GM21526 (cell line): ENCODE measurements at regions not wholly inside any gene's neighbourhood (a gene's known extent, or its start where the extent isn't known, plus 50 kb on each side); places are given as distances from the start of the nearest gene placed in this dataset.
"Not testable (repeated sequence)": the region's sequence is repeated elsewhere in the genome, so short reads cannot be mapped to it uniquely, and the experiment has no call there.

Source experiments
- ATAC-seq: cut with Tn5 transposase; IDR thresholded peaks from one replicate; pipeline ENCODE4 v1.9.1; 2021; ENCODE audit warnings: moderate library complexity; ENCODE audit not compliant: unreplicated experiment, low FRiP score

- no peak for ATAC-seq
Measured at GRCh38 chr4:104881136-104881886, 265.4 kb upstream of the TET2 start.

DNA sequence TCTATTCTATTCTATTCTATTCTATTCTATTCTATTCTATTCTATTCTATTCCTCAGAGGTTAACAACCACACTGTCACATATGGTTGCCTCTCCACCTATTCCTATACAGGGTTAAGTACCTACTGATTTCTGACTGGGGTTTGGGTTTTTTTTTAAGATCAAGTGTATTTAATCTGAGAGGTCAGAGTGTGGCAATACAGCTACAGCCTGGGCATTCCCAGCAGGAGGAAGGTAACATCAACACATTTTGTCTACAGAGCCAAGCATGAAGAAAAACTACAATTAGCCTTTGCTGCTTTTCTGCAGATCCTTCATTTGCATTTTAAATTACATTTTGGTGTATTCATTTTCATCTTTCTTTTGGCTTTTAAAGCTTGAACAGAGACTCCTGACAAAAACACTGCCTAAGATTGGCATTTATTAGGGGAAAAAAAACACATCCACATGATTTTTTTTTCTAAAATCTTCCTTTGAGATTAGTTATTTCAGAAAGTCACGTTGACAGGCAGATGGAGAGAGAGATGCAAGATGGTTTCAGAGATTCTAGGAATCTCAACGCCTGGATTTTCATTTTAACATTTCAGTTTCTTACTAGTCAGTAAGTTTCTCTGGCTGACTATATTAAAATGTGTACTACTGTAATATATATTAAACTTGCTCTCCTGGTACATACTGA lies 255.9 kb upstream of the TET2 start:
- ATAC-seq, result no peak

GRCh38 chr4:104896660-104897645 lies 249.7 kb upstream of the TET2 start:
- no peak for ATAC-seq

DNA sequence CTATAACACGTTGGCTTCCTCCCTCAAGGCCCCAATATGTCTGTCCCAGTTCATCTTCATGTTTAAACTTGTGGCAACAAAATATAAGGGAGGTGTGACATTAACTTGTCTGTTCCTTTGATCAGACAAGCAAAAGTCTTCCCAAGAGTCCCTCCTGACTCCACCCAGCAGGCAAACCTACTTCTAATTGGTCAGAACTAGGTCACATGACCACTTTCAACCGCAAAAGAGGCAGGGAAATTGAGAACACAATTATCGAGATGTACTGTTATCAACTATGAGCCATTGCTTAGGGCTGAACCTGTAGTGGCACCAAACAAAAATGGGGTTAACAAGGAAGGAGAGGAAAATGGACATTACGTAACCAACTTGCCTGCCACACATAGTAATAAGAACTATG lies 246.8 kb upstream of the TET2 start:
- no peak for ATAC-seq

DNA sequence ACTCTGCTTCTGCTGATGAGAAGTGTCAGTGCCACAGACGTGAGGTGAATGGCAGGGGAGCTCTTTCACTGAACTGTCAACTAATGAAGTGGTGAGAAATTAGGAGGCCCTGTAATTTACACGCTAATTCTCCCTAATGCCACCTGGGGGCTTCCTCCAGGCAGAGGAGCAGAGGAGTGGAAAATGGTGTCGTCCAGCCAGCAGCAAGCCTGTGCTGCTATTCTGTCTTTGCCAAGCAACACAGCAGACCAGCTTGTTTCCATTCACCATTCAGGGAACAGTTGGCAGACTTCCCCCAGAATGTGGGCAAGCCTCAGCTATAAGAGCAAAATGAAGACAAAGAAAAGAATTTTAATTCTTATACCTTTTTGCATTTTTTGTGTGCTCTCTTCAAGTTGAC lies 245.2 kb upstream of the TET2 start:
- ATAC-seq, result no peak

- ATAC-seq, result no peak
Measured at GRCh38 chr4:104901961-104902605, 244.6 kb upstream of the TET2 start.

- ATAC-seq, result no peak
Measured at GRCh38 chr4:104905065-104905464, 241.6 kb upstream of the TET2 start.

DNA sequence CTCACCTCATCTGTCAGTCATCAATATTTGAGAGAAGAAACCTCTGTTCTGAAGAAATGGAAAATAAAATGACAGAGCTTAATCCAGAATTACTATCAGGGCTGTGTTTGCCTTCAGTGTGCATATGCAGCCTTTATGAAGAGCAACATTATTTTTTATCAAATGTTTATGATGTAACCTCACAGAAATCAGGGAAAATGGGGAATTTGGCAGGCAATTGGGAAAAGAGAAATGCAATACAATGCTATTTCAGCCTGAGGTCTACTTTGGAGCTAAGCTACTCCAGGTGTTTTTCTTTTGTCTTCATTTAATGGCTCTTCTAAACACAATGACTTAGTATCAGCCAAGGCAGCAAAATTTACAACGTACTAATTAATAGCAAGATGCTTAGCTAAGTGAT lies 241.1 kb upstream of the TET2 start:
- no peak for ATAC-seq

GRCh38 chr4:104906276-104906675 lies 240.4 kb upstream of the TET2 start:
- ATAC-seq, result no peak

DNA sequence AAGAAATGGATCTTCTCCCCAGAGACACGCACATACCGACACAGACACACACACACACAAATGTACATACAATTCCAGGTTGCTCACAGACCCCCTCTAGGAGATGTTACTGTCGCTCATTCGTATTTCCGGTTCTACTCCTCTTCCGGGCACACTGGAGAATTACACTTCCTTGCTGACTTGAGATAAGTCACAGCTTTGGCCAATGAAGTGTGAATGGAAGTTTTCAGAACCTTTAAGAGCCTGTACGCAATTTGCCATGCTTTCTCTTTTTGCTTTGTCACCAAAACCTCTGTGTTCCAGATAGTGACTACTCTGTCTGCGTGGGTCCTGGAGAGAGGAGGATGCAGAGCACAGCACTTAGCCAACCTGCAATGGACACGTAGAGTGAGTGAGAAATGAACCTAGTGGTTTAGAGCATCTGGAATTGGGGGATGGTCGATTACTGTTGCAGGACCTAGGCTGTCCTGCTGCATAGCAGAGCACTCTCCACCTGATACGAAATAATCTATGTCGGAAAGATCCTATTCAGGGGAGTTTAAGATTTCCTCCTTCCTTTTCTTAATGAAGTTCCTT lies 239.5 kb upstream of the TET2 start:
- no peak for ATAC-seq

GRCh38 chr4:104907991-104908390 lies 238.7 kb upstream of the TET2 start:
- no peak for ATAC-seq

- no peak for ATAC-seq
Measured at GRCh38 chr4:104909376-104909775, 237.3 kb upstream of the TET2 start.

- no peak for ATAC-seq
Measured at GRCh38 chr4:104912518-104912917, 234.2 kb upstream of the TET2 start.

DNA sequence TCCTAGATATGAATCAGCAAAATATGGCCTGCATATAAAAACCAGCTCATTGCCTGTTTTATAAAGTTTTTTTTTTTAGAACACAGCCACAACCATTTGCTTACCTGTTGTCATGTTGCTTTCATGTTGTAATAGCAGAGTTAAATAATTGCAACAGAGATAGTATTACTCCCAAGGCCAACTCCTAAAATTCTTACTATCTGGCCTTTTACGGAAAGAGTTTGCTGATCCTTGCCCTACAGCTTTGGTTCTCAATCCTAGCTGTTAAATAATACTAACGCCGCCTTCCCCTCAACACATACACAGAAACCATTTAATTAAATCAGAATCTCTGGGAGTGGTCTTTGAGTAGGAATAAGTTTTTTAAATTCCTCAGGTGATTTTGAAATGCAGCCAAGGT lies 231.3 kb upstream of the TET2 start:
- no peak for ATAC-seq

- ATAC-seq, result no peak
Measured at GRCh38 chr4:104915864-104916263, 230.8 kb upstream of the TET2 start.

- no peak for ATAC-seq
Measured at GRCh38 chr4:104919406-104919805, 227.3 kb upstream of the TET2 start.

- no peak for ATAC-seq
Measured at GRCh38 chr4:104930298-104930697, 216.4 kb upstream of the TET2 start.

DNA sequence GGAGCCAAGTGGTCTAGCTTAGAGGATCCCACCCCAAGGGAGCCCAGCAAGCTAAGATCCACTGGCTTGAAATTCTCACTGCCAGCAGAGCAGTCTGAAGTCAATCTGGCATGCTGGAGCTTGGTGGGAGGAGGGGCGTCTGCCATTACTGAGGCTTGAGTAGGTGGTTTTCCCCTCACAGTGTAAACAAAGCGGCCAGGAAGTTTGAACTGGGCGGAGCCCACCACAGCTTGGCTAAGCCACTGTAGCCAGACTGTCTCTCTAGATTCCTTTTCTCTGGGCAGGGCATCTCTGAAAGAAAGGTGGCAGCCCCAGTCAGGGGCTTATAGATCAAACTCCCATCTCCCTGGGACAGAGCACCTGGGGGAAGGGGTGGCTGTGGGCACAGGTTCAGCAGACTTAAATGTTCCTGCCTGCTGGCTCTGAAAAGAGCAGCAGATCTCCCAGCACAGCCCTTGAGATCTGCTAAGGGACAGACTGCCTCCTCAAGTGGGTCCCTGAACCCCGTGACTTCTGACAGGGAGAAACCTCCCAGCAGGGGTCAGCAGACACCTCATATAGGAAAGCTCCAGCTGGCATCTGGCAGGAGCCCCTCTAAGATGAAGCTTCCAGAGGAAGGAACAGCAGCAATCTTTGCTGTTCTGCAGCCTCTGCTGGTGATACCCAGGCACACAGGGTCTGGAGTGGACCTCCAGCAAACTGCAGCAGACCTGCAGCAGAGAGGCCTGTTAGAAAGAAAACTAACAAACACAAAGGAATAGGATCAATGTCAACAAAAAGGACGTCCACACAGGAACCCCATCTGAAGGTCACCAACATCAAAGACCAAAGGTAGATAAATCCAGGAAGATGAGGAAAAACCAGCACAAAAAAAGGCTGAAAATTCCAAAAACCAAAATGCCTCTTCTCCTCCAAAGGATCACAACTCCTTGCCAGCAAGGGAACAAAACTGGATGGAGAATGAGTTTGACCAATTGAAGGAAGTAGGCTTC lies 215.6 kb upstream of the TET2 start:
- not testable (repeated sequence) for ATAC-seq

DNA sequence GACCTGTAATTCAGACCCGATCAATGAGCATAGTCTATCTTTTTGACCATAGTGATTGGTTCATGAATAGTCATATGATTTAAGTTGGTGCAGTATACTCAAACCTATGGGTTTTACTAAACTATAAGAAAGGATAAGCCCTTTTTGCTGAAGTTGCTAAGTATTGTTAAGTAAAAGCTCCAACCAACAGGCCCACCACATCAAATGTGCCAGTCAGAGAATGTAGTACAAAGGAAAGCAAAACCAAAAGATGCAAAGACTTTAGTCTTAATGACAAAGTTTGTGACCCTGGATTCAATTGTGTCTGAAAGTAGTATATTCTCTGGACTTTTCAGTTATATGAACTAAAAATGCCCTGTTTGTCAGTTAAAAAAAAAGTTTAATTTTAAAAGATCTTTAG lies 208.1 kb upstream of the TET2 start:
- ATAC-seq, result no peak
